Smooth muscle cell (in vitro differentiated cells): ENCODE measurements at regions not wholly inside any gene's neighbourhood (a gene's known extent, or its start where the extent isn't known, plus 50 kb on each side); places are given as distances from the start of the nearest gene placed in this dataset.

ENCODE experiments used
- DNase-seq: peaks from one replicate; lab custom pipeline; 2025; ENCODE audit not compliant: unreplicated experiment; lab: John Stamatoyannopoulos, UW
- H2AFZ ChIP-seq: fragments of 200-600 bp; sonication (generic); 2 replicates; pipeline ENCODE4 v1.6.0; 2016; ENCODE audit warnings: antibody characterized with exemption, low read depth, mild to moderate bottlenecking
- H3F3A ChIP-seq: fragments of 200-600 bp; sonication (generic); 2 replicates; pipeline ENCODE4 v1.6.0; 2017; ENCODE audit warnings: antibody characterized with exemption, low read depth
- H3K27ac ChIP-seq: fragments of 200-600 bp; sonication (generic); 2 replicates; pipeline ENCODE4 v1.5.1; 2016; ENCODE audit warnings: low read depth, mild to moderate bottlenecking
- H3K27me3 ChIP-seq: fragments of 200-600 bp; sonication (generic); 2 replicates; pipeline ENCODE4 v1.6.1; 2016; ENCODE audit warnings: low read depth, mild to moderate bottlenecking
- H3K36me3 ChIP-seq: fragments of 200-600 bp; sonication (generic); 2 replicates; pipeline ENCODE4 v1.5.1; 2016; ENCODE audit warnings: low read depth
- H3K4me1 ChIP-seq: fragments of 200-600 bp; sonication (generic); 2 replicates; pipeline ENCODE4 v1.5.1; 2016; ENCODE audit warnings: low read depth
- H3K4me2 ChIP-seq: fragments of 200-600 bp; sonication (generic); 2 replicates; pipeline ENCODE4 v1.6.0; 2016; ENCODE audit warnings: mild to moderate bottlenecking
- H3K4me3 ChIP-seq: fragments of 200-600 bp; sonication (generic); 2 replicates; pipeline ENCODE4 v1.5.1; 2016; ENCODE audit warnings: mild to moderate bottlenecking
- H3K79me2 ChIP-seq: fragments of 200-600 bp; sonication (generic); 2 replicates; pipeline ENCODE4 v1.6.0; 2016; ENCODE audit warnings: low read depth, mild to moderate bottlenecking
- H3K9ac ChIP-seq: fragments of 200-600 bp; sonication (generic); 2 replicates; pipeline ENCODE4 v1.6.0; 2016; ENCODE audit warnings: low read depth
- H3K9me3 ChIP-seq: fragments of 200-600 bp; sonication (generic); replicated peaks from 2 replicates; pipeline ENCODE4 v1.5.1; 2016; ENCODE audit warnings: low read depth
- H4K20me1 ChIP-seq: fragments of 200-600 bp; sonication (generic); 2 replicates; pipeline ENCODE4 v1.6.0; 2016; ENCODE audit warnings: low read depth
- CTCF ChIP-seq: fragments of 200-600 bp; sonication (generic); IDR thresholded peaks from 2 replicates; pipeline ENCODE4 v1.5.1; 2017; ENCODE audit warnings: borderline replicate concordance, mild to moderate bottlenecking, antibody characterized with exemption; ENCODE audit not compliant: insufficient read depth, poor library complexity, severe bottlenecking
- WGBS: methylation state at CpG from one replicate; pipeline ENCODE4 v1.1.7; 2016; ENCODE audit warnings: low lambda C conversion rate; 5-methylcytosine and 5-hydroxymethylcytosine counted together

GRCh38 chr12:126903027-126903876, 1363.7 kb upstream of the TMEM132C start:
- H3F3A ChIP-seq, result no peaks in the 10 kb centered on the region
- no peaks in the 10 kb centered on the region for H3K27me3 ChIP-seq
- H3K27ac ChIP-seq, result no peak overlapping the region
- WGBS, result 80% methylated on average over 9 of the region's 9 CpGs
- no peak overlapping the region for H3K4me3 ChIP-seq
- H3K9me3 ChIP-seq, result no peaks in the 10 kb centered on the region
- no peaks in the 10 kb centered on the region for H4K20me1 ChIP-seq
- no peaks in the 10 kb centered on the region for H3K4me1 ChIP-seq
- no peak for DNase-seq
- no peak overlapping the region for H2AFZ ChIP-seq
- H3K4me2 ChIP-seq, result no peak overlapping the region
- H3K36me3 ChIP-seq, result no peaks in the 10 kb centered on the region
- no peaks in the 10 kb centered on the region for H3K79me2 ChIP-seq
- H3K9ac ChIP-seq, result no peak overlapping the region
- TF ChIP-seq CTCF, result no peak

DNA sequence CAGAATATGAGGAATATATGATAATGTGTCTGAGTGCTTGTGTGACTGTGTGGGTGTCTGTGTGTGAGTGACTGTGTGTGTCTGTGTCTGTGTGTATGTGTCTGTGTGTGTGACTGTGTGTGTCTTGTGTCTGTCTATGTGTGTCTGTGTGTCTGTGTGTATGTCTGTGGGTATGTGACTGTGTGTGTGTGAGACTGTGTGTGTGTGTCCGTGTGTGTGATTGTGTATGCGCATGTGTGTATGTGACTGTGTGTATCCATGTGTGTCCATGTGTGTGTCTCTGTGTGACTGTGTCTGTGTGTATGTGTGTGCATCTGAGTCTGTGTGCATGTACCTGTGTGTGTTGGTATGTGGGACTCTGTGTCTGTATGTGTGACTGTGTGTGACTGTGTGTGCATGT, 1361.2 kb upstream of the TMEM132C start:
- Histone ChIP-seq H3K36me3 (no peaks in the 10 kb centered on the region), H3K79me2 (no peaks in the 10 kb centered on the region), H3K9me3 (no peaks in the 10 kb centered on the region), H3K4me1 (no peaks in the 10 kb centered on the region), H3K27me3 (no peaks in the 10 kb centered on the region), H3K4me2 (no peak overlapping the region), H4K20me1 (no peaks in the 10 kb centered on the region), H3K27ac (no peak overlapping the region), H3K4me3 (no peak overlapping the region), H2AFZ (no peak overlapping the region), H3K9ac (no peak overlapping the region), H3F3A (no peaks in the 10 kb centered on the region)
- TF ChIP-seq CTCF, result no peak
- DNase-seq, result no peak
- WGBS, result 100% methylated on average over 2 of the region's 2 CpGs

GRCh38 chr12:126907900-126908764, 1358.8 kb upstream of the TMEM132C start:
- 83% methylated on average over 6 of the region's 6 CpGs for WGBS

More at GRCh38 chr12:126907900-126908764, 1358.8 kb upstream of the TMEM132C start:
- H3K27ac ChIP-seq, result no peak overlapping the region
- H3K4me1 ChIP-seq, result no peaks in the 10 kb centered on the region
- H3K9ac ChIP-seq, result no peak overlapping the region
- DNase-seq, result no peak
- no peaks in the 10 kb centered on the region for H3K9me3 ChIP-seq
- no peaks in the 10 kb centered on the region for H3K36me3 ChIP-seq
- no peak overlapping the region for H3K4me2 ChIP-seq
- no peak overlapping the region for H3K4me3 ChIP-seq
- no peaks in the 10 kb centered on the region for H3F3A ChIP-seq
- H4K20me1 ChIP-seq, result no peaks in the 10 kb centered on the region
- H2AFZ ChIP-seq, result no peak overlapping the region
- H3K27me3 ChIP-seq, result no peaks in the 10 kb centered on the region
- H3K79me2 ChIP-seq, result no peaks in the 10 kb centered on the region
- no peak for TF ChIP-seq CTCF
